22Rv1 (cell line): ENCODE measurements at regions not wholly inside any gene's neighbourhood (a gene's known extent, or its start where the extent isn't known, plus 50 kb on each side); places are given as distances from the start of the nearest gene placed in this dataset.

Experiments
- H3K27ac ChIP-seq: fragments of 450-650 bp; 2 replicates; pipeline ENCODE4 v1.5.1; 2017
- ZFX ChIP-seq: fragments of 450-650 bp; IDR thresholded peaks from 2 replicates; pipeline ENCODE4 v1.6.1; 2017; ENCODE audit warnings: antibody characterized with exemption, borderline replicate concordance
- TF ChIP-seq, protein P1 (sequence below): fragments of 450-650 bp; IDR thresholded peaks from 2 replicates; pipeline ENCODE4 v1.5.1; 2017; ENCODE audit warnings: mild to moderate bottlenecking

DNA sequence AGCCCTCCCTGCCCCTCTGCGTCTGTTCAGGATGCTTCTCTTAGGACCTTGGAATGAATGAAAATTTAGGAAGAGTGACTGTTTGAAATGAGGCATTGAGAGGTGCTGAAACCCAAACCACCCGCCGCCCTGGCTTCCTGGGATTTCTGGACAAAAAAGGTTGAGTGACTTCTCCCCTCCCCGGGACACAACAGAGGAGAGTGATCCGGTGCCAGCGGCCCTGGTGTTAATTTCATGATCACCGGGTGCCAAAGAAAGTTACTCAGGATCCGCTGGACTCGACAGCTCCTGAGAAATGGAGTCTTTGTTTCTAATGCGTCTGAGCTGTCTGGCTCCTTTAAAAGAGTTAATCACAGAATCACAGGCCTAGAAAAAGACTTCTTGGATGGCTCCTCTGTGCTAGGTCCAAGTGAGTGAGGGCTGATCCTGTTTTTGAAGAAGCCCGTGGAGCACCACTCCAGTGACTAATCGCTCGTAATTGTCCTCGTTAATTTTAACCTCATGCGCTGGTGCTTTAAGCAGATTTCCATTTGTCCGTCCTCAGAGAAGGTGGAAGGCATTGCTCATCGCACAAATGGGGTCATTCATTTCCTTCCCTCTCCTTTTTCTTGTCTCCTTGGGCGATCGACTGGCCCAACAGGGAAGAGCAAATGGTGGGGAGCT, 144.4 kb upstream of the ZFHX3 start:
- no peak overlapping the region for H3K27ac ChIP-seq

DNA sequence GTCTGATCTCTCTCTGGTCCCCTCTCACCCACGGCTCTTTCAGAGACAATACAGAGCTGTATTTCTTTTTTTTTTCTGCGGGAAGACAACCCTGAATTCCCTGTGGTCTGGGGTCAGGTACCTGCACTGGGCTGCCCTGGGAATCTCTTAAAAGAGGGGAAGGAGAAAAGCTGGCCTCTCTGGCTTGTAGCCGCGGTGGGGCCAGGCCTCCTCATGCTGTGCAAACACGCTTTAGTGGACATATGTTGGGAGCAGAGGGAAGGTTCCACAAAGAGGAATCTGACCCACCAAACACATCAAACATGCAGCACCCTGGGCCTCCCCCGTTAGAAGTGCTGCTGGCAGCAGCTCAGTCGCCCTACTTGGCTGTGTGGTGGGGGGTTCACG, 143.7 kb upstream of the ZFHX3 start:
- TF ChIP-seq, protein P1, sequence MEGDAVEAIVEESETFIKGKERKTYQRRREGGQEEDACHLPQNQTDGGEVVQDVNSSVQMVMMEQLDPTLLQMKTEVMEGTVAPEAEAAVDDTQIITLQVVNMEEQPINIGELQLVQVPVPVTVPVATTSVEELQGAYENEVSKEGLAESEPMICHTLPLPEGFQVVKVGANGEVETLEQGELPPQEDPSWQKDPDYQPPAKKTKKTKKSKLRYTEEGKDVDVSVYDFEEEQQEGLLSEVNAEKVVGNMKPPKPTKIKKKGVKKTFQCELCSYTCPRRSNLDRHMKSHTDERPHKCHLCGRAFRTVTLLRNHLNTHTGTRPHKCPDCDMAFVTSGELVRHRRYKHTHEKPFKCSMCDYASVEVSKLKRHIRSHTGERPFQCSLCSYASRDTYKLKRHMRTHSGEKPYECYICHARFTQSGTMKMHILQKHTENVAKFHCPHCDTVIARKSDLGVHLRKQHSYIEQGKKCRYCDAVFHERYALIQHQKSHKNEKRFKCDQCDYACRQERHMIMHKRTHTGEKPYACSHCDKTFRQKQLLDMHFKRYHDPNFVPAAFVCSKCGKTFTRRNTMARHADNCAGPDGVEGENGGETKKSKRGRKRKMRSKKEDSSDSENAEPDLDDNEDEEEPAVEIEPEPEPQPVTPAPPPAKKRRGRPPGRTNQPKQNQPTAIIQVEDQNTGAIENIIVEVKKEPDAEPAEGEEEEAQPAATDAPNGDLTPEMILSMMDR = no peak
- no peak for TF ChIP-seq ZFX
- H3K27ac ChIP-seq = no peak overlapping the region

More for the DNA sequence above, 144.4 kb upstream of the ZFHX3 start:
- TF ChIP-seq ZFX = no peak
- TF ChIP-seq, protein P1 = no peak

DNA sequence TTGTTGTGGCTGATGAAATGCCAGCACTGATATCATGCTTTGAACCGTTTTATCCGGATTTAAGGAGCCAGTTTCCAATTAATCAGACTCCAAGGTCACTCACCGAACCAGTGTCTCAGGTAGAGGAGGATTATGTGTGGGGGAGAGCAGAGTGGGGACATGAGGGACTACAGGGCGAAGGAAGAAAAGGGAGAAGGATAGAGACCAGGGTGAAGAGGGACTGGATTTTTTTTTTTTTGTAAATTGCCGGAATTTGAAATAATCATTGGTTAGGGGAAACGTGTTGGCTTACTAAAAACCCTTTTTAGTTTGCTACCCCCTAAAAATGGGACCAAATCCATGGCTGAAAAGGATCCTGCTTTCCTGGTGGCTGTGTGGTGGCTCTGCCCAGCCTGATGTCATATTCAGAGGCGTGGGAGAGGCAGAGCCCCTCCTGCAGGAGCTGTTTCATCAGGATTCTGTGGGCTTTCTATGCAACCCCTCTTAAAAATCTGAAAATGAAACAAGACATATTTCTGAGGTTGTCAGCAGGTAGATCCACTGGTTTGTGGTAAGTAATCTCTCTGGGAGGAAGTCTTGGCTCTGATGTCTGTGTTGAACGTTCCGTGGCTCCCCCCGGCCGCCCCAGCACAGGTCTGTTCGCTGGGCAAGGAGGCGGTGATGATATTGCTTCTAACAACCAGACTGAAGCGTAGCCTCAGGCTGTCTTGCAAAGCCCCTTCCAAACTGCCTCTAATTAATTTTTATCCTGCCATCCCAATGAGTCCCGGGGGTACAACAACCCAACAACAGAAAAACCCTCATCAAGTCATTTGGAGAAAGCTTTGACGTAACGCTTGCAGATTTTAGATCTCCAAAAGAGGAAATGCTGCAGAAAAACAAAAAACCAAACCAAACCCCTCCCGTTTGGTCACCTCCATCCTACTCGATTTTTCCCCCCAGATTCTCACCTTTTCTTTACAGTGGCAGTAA, 143.0 kb upstream of the ZFHX3 start:
- TF ChIP-seq, protein P1 = no peak
- no peak for TF ChIP-seq ZFX
- H3K27ac ChIP-seq = no peak overlapping the region

- no peak for TF ChIP-seq ZFX
- TF ChIP-seq, protein P1 = no peak
- no peak overlapping the region for H3K27ac ChIP-seq
Observed at GRCh38 chr16:73190256-73190655, 142.3 kb upstream of the ZFHX3 start.

DNA sequence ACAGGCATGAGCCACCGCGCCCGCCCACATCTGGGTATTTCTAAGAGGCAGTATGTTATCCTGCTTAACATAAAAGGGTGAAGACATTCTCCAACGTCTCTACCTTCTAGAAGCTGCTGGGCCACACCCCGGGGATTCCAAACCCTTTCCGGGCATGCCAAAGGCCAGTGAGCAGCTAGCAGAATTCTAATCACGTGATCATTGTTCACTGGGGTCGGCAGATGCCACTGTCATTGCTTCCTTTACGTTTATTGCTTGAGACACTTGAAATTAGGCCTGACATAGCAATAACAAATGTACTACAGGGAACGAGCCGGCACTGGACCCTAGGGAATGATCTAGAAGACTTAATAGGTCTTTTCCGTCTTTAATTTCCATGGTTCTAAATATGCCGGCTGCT, 141.2 kb upstream of the ZFHX3 start:
- no peak overlapping the region for H3K27ac ChIP-seq
- TF ChIP-seq, protein P1 = no peak
- TF ChIP-seq ZFX = no peak

DNA sequence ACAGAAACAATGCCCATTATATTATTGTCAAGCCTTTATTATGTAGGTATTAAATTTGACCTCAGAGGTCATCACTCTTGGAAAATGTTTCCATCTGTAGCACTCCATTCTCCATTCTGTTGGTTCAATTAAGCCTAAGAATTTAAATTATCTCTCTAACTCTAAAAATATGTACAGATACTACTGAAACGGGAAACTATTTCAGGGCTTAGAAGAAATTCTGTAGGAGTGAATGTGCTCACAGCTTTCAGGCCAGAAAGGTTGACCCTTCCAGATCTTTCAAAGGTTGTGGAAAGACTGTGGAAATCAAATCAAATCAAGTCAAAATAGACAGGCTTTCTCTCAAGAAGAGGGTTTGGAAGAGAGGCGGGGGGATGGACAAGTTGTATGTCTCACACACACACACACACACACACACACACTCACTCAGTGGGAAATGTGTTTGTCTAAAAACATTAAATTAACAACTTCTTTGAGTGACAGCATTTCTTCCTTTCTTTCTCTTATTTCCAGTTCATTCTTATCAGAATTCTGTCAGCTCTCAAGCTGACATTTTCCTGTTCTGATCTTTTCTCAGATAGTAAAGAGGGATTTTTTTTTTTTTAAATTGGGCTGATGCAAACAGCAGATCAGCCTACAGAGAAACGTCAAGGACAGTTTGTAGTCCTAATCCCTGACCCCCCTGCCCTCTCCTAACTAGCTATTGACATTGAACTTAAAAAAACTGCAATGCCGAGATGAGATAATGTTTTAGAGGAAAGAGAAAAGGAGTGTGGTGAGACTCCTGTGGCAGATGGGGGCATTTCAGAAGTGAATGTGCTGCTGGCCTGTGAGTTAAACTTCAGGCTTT, 139.0 kb upstream of the ZFHX3 start:
- TF ChIP-seq, protein P1 = no peak
- no peak for TF ChIP-seq ZFX
- H3K27ac ChIP-seq = no peak overlapping the region
